ENCODE measurements at regions not wholly inside any gene's neighbourhood (a gene's known extent, or its start where the extent isn't known, plus 50 kb on each side); places are given as distances from the start of the nearest gene placed in this dataset.

DNA sequence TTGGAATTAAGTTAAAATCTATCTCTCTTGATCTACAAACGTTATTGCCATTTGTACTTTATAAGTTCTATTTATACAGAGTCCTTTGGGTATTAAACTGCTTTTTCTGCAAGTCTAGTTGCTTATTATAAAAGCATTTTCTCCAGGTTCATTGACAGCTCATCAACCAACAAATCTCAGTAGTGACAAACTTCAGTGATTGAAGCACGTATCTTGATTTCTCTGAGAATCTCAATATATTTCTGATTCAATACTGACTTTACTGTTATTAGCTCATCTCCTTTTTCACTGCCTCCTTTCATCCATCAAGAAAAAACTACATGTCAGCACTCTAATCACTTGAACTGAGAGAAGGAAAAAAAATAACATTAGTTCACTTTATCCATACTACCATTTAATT, 630.2 kb downstream of the ARAP2 start:
- no peak for DNase-seq

GRCh38 chr4:35639929-35640328, 604.4 kb downstream of the ARAP2 start:
- no peak for DNase-seq

DNA sequence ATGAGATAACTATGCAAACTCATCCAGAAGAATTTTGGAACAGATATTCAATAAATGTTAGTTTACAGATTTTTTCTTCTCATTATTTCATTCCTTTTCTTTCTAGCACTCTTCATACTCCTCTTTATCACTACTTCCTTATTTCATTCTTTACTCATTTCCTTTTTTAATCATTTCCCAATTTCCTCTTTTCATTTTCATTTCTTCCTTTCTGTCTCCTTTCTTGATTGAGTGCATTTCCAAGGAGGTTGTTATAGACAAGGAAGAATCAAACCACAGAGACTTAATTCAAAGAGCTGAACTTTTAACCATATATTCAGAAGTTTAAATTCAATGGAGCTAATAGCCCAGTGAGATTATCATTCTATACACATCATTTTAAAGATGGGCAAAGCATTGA, 600.7 kb downstream of the ARAP2 start:
- no peak for DNase-seq

- DNase-seq, result no peak
These were observed 599.7 kb downstream of the ARAP2 start for GRCh38 chr4:35644591-35644990.

DNA sequence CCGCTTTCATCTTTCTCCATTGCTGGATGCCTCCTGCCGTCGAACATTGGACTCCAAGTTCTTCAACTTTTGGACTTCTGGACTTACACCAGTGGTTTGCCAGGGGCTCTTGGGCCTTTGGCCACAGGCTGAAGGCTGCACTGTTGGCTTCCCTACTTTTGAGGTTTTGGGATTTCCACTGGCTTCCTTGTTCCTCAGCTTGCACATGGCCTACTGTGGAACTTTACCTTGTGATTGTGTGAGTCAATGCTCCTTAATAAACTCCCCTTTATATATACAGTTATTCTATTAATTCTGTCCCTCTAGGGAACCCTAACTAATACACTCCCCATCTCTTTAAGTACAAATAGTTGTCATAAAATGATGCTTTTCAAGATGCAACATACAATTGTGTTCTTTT, 595.3 kb downstream of the ARAP2 start:
- no peak for DNase-seq

DNA sequence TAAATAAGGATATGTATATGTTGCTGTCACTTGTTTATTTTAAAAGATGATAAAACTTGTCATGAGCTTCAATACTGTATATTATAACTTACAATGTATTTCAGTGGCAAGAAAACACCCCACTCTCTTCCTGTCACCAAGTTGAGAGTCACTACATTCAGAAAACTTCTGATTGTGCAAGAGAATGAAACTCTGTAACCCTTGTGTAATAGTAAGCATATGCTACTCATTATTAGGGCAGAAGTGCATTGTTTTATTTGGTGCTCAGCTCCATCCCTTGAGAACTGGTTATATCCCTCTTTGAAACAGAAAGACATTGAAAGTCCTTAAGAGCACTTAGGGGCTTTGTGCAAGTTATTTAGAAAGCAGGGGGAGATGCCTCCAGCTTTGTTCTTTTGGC, 594.5 kb downstream of the ARAP2 start:
- DNase-seq, result no peak

GRCh38 chr4:35652197-35652596, 592.1 kb downstream of the ARAP2 start:
- no peak for DNase-seq

- DNase-seq, result no peak
These were observed 590.9 kb downstream of the ARAP2 start for GRCh38 chr4:35653451-35653850.

GRCh38 chr4:35673137-35673536, 571.2 kb downstream of the ARAP2 start:
- no peak for DNase-seq

DNA sequence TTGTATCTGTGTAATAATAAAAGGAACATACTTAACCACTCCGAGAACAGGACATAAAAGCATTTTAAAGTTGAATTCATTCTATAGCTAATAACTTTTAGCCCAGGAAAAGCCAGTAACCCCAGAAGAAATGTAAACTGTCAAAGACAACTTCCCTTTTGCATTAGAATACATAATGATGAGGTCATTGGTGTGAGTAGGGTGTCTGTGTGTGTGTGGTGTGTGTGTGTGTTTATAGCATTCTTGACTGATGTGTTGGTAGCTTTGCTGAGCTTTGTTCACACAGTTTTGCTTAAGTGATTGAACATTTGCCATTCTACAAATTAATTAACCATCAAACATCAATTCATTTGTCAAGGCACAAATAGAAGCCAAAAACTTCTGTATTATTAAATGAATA, 559.6 kb downstream of the ARAP2 start:
- DNase-seq, result no peak

DNA sequence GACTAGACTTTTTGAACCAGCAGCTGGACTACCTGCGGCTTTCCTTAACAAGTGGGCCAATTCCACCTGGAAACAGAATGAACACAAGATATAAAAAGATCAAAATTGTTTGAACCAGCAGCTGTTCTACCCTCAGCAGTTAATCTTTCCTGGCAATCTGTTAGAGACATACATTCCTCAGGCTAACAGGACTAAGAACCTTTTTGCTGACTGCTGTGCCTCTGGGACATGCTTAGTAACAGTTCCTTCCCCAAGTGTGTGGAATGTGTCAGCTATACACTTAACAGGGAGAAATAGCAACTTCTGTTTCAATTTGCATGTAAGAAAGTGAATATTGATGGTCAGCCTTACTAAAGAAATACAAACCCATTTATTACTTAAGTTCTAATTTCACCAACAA, 554.4 kb downstream of the ARAP2 start:
- no peak for DNase-seq

- DNase-seq, result no peak
These were observed 554.0 kb downstream of the ARAP2 start for GRCh38 chr4:35690271-35690670.

DNA sequence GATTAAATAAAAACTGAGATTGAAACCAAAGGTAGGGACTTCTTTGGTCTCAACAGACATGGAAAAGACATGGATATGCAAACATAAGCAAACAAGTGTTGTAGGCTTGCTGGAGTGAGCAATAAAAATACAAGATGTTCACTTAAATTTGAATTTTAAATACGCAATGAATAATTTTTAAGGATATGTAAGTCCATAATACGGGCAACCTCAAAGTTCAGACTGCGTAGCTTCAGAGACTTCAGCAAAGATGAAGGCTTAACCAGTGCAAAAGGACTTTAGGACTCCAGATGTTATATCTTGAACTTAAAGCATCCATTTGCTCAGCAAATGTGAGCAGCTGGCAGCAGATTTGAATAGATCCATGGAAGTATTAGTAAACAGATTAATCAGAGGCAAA, 549.3 kb downstream of the ARAP2 start:
- DNase-seq, result no peak

- DNase-seq, result no peak
These were observed 548.9 kb downstream of the ARAP2 start for GRCh38 chr4:35695421-35695820.

DNA sequence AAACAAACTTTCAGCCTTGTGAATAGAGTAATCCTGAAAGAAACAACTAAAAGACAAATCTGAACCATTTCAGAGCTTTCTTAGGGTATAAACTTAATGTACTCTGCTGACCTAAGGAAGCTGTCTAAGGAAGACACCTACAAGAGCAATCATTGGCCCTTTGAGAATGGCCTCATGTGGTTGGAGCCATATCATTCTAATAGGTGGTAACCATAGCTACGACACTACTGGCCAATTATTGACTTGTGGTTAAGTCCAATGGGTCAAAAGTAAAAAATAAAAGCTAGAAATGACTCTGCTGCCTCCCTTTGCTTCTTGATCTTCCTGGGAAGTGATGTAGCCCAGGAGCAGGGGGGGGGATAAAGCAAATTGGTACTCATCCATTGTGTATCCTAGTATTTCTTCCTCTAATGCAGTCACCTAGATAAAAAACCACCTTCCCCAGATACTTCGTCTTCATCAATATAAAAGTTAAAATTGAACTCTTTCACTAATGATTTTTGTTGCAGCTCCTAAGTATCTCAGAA, 547.0 kb downstream of the ARAP2 start:
- no peak for DNase-seq

GRCh38 chr4:35700663-35701062, 543.7 kb downstream of the ARAP2 start:
- no peak for DNase-seq

DNA sequence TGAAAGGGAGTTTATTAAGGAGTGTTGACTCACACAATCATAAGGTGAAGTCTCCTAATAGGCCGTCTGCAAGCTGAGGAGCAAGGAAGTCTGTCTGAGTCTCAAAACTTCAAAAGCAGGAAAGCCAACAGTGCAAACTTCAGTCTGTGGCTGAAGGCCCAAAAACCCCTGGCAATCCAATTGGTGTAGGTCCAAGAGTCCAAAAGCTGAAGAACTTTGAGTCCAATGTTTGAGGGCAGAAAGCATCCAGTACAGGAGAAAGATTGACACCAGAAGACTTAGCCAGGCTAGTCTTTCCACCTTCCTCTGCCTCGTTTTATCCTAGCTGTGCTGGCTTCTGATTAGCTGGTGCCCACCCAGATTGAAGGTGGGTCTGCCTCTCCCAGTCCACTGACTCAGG, 535.2 kb downstream of the ARAP2 start:
- DNase-seq, result no peak

DNA sequence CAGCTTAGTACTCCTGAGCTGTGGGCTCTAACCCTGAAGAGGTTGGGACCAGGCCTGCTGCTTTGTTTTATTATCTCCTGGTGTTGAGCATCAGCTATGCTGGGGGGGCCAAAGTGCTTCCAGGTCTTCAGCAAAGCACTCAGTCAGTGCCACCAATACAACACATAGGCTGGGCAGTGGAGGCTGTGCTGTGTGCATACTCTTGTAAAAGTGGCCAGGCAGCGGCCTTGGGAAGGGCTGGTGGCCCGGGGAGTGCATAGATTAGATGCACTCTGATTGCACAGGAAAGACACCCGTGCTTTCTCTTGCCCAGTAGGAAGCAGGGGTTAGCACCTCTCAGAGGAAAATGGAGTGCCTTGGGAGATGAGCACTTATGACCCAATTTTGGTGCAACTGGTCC, 534.0 kb downstream of the ARAP2 start:
- no peak for DNase-seq

GRCh38 chr4:35711127-35711526, 533.2 kb downstream of the ARAP2 start:
- DNase-seq, result no peak

GRCh38 chr4:35723973-35724372, 520.3 kb downstream of the ARAP2 start:
- no peak for DNase-seq

DNA sequence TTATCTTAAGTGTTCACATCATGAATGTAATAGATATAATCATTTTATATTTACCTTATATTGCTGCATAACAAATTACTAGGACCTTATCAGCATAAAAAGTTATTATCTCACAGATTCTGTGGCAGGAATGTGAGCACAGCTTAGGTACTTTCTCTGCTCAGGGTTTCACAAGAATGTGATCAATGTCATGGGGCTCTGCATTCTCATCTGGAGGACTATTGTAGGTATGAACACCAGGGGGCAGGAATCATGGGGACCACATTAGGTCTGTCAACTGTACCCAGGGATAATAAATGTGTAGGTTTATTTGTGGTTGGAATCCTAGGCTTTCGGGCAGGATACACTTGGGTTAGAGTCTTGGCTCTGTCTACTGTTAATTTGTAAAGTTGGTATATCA, 519.2 kb downstream of the ARAP2 start:
- peak; percentile 7 for DNase-seq

GRCh38 chr4:35730414-35730813, 513.9 kb downstream of the ARAP2 start:
- DNase-seq, result no peak

- no peak for DNase-seq
These were observed 509.8 kb downstream of the ARAP2 start for GRCh38 chr4:35734381-35735098.

- no peak for DNase-seq
These were observed 505.0 kb downstream of the ARAP2 start for GRCh38 chr4:35739308-35739707.

GRCh38 chr4:35754047-35754446, 490.3 kb downstream of the ARAP2 start:
- no peak for DNase-seq
